Stimulated activated CD8-positive, alpha-beta memory T cell treated with anti-CD3 and anti-CD28 coated beads, Interleukin-4, amount 100 ng/mL, for 4 hours (primary cell): ENCODE measurements at regions not wholly inside any gene's neighbourhood (a gene's known extent, or its start where the extent isn't known, plus 50 kb on each side); places are given as distances from the start of the nearest gene placed in this dataset.

Experiments used
- DNase-seq, 2 donors: peaks; one replicate each; pipeline ENCODE4 v3.0.0-alpha.2; 2020; ENCODE audit warnings: low read depth in 2 of 2, low spot score in 1 of 2

- DNase-seq, result no peak
Measured at GRCh38 chr1:30610917-30611316, 112.5 kb downstream of the MATN1 start.

DNA sequence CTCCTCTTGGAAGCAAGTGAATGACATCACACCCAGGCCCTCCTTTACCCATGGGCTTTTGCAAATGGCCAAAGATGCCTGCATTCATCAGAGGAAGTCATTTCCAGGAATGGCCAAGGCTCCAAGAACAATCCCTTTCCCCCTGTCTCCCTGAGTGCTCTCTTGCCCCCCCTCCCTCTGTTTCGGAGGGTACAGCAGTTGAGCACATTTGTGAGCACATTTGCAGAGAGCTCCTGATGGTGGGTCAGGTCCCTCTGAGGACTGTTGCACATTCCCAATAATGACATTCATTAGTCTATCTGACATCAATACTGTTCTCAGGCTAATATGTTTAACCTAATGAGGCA lies 113.4 kb downstream of the MATN1 start:
- no peak for DNase-seq

GRCh38 chr1:30609336-30609998 lies 113.9 kb downstream of the MATN1 start:
- no peak for DNase-seq

DNA sequence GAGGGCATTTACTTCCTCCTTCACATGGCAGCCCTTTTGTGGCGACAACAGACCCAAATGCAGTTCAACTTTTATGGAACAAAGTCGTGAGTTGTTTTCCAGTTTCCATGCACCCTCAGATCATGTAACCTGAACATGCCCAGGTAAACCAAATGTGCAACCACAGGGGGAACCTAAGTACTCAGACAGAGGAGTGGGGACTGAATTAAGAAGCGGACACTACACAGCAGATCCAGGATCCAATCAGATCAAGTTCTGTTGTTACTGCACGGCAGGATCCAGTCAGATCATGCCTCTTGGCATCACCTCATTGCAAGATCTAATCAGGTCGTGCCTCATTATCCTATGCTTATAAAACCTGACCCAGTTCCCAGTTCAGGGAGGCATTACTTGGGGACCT lies 115.7 kb downstream of the MATN1 start:
- no peak for DNase-seq

DNA sequence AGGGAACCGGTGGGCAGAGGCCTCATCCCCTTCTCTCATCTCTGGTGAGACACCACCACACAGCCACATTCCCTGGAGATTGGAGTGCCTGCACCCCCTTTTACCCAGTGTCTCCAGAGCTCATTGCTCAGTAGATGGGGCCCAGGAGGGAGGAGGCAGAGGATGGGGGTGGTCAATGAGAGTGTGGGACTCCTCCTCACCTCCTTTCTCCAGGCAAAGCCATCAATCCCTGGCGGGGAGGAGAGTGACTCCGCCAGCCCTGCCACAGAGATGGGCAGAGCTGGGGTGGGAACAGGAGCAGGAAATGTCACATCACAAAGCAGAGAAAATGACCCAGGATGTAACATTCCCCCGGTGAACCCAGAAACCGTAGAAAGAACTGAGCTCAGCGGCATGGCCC lies 117.2 kb downstream of the MATN1 start:
- no peak for DNase-seq

GRCh38 chr1:30605441-30605920 lies 117.9 kb downstream of the MATN1 start:
- DNase-seq, result no peak

GRCh38 chr1:30604801-30605440 lies 118.5 kb downstream of the MATN1 start:
- no peak for DNase-seq

DNA sequence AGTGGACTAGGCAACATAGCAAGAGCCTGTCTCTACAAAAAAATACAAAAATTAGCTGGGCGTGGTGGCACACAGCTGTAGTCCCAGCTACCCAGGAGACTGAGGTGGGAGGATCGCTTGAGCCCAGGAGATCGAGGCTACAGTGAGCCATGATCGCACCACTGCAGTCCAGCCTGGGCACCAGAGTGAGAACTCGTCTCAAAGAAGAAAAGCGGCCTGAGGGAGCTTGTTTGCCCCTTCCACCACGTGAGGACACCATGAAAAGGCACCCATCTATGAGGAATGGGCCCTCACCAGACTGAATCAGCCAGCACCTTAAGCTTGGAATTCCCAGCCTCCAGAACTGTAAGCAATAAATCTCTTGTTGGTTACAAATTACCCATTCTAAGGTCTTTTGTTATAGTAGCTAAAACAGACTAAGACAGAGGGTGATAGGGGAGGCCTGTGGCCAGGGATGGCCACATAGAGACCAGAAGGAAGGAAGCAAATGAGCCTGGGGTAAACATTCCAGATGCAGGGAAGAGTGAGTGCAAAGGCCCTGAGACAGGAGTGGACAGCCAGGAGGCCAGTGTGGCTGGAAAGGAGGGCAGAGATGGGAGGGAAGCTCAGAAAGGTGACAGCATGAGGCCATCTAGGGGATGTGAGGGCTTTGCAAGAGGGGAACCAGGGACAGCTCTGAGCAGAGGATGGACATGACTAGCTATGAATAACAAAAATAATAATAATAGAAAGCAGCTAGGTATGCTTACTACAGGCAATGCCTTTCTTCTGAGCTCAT lies 120.1 kb downstream of the MATN1 start:
- DNase-seq, result no peak

DNA sequence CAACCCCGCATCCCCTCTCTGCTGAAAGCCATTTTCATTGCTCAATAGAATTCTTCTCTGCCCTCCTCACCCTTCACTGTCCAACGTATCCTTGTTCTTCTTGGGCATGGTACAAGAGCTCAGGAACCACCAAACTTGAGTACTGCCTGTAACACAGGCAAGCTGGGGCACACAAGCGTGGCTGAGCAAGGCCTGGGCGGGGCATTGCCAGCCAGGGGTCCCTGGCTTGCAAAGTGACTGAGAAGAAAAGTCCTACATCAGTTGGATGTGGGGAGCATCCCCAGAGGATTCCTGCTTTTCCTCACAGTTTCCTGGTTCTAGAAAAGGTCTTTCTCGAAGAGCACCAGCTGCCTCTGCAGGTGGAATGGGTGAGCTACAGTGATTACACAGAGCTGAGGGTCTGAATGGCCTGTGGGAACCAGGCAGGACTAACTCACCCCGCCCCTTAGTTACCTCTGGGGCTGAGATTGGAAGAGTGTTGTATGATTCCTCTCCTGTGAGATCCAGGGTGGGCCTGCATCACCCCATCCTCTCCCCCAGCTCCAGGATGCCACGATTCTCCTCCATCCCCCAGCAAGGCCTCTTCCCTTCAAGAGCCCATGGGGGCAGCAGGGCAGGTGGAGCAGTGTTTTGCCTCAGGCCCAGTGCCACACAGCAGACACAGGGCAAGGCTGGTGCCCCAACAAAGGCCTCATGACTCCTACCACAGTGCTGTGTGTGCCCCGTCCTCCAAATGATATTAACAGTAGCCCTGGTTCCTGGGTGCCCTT lies 121.9 kb downstream of the MATN1 start:
- no peak for DNase-seq

DNA sequence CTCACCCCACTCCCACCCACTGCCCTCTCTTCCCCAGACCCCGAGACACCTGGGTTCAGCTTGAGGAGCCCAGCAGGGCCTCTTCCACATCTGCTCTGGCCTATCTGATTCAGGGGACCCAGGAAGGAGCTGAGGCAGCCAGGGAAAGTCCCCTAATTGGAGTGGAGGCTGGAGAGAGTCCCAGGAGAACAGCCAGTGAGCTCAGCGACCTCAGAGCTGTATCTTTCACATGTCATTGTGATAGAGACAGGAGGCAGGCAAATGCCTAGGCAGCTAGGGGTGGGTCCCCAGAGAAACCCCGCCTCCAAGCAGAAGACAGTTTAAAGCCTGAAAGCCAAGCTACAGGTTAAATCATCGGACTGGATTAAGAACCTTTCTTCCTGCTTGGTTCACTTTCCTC lies 122.7 kb downstream of the MATN1 start:
- DNase-seq, result no peak

GRCh38 chr1:30600258-30600657 lies 123.1 kb downstream of the MATN1 start:
- DNase-seq, result no peak

DNA sequence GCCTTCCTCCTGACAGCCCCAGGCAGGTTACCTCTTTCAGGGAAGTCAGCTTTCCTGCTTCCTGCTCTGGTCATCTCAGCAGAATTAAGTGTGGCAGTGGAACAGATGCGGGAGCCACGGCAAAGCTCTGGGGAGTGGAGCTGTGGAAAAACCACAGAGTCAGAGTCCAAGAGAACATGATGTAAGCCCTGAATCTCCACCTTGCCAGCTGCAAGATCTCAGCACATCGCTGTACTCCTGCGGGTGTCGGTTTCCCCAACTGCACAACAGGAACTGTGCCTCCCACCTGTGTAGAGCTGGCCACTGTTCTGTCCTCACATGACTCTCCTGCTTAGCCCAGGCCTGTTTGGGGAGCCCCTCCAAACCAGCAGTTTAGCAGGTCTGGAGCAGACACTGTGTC lies 123.7 kb downstream of the MATN1 start:
- DNase-seq, result no peak

GRCh38 chr1:30598571-30599114 lies 124.7 kb downstream of the MATN1 start:
- no peak for DNase-seq

DNA sequence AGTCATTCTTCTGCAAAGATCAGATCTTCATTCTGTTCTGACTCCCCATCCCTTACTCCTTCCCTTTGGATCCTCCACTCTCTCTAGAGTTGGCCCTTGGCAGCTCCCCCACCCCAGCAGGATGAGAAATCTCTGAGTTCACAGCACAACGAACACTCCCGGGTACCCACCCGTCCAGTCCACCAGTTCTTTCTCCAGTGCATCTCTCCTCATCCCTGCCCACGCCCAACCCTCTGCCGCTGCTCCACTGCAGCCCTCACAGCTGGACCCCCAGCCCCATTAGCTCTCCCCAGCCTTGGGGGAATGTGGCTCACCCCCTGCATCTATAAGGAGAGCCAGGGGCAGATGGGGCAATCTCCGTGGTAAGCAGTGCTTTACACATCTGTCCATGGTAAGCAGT lies 125.7 kb downstream of the MATN1 start:
- no peak for DNase-seq

DNA sequence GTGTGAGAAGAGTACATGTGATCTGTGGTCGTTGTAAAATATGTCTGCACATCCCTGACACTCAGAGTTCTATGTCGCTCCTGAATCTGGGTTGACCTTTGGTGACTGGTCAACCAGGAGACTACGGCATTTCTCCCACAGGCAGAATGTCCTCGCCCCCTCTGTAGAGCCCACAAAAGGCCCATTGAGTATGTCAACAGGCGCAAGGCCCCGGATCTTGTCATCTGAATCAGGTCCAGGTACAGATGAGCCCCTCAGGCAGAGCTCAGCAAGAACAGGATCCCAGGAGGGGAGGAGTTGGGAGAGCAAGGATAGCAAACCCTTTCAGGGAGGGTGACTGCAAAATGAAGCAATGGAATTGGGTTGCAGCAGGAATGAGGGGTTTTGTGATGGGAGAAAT lies 126.5 kb downstream of the MATN1 start:
- no peak for DNase-seq

- DNase-seq, result no peak
Measured at GRCh38 chr1:30596470-30596869, 126.9 kb downstream of the MATN1 start.

DNA sequence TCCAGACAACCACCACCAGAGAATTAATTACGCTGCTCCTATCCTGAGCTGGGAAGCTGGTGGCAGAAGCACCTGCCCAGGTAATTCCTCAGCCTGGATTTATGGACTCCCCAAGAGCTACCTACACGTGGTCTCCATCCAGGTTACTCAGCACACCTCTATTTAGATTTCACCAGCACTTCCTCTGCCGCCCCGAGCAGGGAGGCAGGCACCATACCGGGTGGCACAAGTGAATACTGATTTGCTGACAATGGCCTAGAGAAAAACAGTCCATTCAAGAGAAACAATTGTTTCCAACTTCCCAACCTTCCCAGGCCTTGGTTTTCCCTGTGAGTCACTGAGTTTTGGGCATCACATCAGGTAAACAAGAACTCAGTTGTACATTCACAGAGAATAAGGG lies 134.3 kb downstream of the MATN1 start:
- no peak for DNase-seq

- DNase-seq, result no peak
Measured at GRCh38 chr1:30588311-30589073, 134.9 kb downstream of the MATN1 start.

DNA sequence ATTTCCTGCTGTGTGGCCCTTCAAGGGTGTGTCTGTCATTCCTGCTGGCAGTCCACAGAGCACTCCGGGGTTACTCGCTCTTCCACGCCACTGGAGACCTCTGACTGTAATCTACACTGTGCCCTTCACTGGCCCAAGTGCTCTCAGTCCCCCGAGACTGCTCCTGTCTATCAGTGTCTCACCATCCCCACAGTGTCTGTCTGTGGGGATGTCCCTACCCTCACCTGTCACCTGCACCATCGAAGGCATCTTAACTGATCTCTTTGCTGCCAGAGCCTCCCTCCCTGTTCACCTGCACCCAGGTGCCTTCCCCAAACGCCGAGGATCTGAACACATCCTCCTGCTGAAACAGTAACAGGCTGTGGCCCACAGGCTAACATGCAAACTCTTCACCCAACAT lies 136.7 kb downstream of the MATN1 start:
- no peak for DNase-seq

DNA sequence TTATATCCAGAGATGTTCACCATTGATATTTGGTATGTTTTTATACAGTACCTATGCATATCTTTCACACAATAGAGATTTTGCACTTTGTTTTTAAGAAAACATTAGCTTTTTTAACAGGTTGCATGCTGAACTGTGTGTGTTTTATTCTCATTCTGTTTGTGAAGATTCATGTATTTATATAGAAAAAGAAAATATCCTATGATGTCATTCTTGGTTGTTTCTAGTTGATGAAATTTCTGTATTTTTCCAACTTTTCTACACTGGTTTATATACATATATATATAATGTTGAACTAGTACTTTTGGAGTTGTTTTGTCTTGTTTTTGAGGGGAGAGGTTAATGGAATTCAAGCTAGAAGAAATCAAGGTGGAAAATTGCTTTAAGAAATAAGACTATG lies 143.8 kb downstream of the MATN1 start:
- no peak for DNase-seq

GRCh38 chr1:30575066-30575465 lies 148.3 kb downstream of the MATN1 start:
- DNase-seq, result no peak
